ENCODE measurements at regions not wholly inside any gene's neighbourhood (a gene's known extent, or its start where the extent isn't known, plus 50 kb on each side); places are given as distances from the start of the nearest gene placed in this dataset.

- no peak for DNase-seq (ENCODE audit: low spot score)
These were observed 147.5 kb downstream of the CRYBB2 start for GRCh38 chr22:25366876-25367466.

GRCh38 chr22:25367756-25368155, 148.3 kb downstream of the CRYBB2 start:
- no peak for DNase-seq (ENCODE audit: low spot score)

- DNase-seq (ENCODE audit: low spot score): no peak
These were observed 148.8 kb downstream of the CRYBB2 start for GRCh38 chr22:25368271-25368670.

- DNase-seq (ENCODE audit: low spot score): no peak
These were observed 149.6 kb downstream of the CRYBB2 start for GRCh38 chr22:25369041-25369440.

GRCh38 chr22:25370322-25370721, 150.9 kb downstream of the CRYBB2 start:
- DNase-seq (ENCODE audit: low spot score): no peak

GRCh38 chr22:25372000-25372595, 152.7 kb downstream of the CRYBB2 start:
- DNase-seq (ENCODE audit: low spot score): no peak

- DNase-seq (ENCODE audit: low spot score): no peak
These were observed 154.5 kb downstream of the CRYBB2 start for GRCh38 chr22:25373961-25374360.

- no peak for DNase-seq (ENCODE audit: low spot score)
These were observed 155.4 kb downstream of the CRYBB2 start for GRCh38 chr22:25374869-25375268.

GRCh38 chr22:25375683-25376082, 156.2 kb downstream of the CRYBB2 start:
- no peak for DNase-seq (ENCODE audit: low spot score)

GRCh38 chr22:25377699-25378098, 158.3 kb downstream of the CRYBB2 start:
- DNase-seq (ENCODE audit: low spot score): no peak

- no peak for DNase-seq (ENCODE audit: low spot score)
These were observed 160.8 kb downstream of the CRYBB2 start for GRCh38 chr22:25380122-25380747.

GRCh38 chr22:25382762-25383161, 163.3 kb downstream of the CRYBB2 start:
- no peak for DNase-seq (ENCODE audit: low spot score)

GRCh38 chr22:25383278-25383820, 163.9 kb downstream of the CRYBB2 start:
- no peak for DNase-seq (ENCODE audit: low spot score)

- DNase-seq (ENCODE audit: low spot score): no peak
These were observed 164.5 kb downstream of the CRYBB2 start for GRCh38 chr22:25383892-25384291.

GRCh38 chr22:25386538-25386884, 167.1 kb downstream of the CRYBB2 start:
- DNase-seq (ENCODE audit: low spot score): no peak

GRCh38 chr22:25388415-25388814, 169.0 kb downstream of the CRYBB2 start:
- no peak for DNase-seq (ENCODE audit: low spot score)

GRCh38 chr22:25388866-25389540, 169.6 kb downstream of the CRYBB2 start:
- no peak for DNase-seq (ENCODE audit: low spot score)

GRCh38 chr22:25389541-25389919, 170.1 kb downstream of the CRYBB2 start:
- DNase-seq (ENCODE audit: low spot score): no peak

GRCh38 chr22:25390297-25391240, 171.1 kb downstream of the CRYBB2 start:
- no peak for DNase-seq (ENCODE audit: low spot score)

- no peak for DNase-seq (ENCODE audit: low spot score)
These were observed 171.9 kb upstream of the GRK3 start for GRCh38 chr22:25392584-25392983.

- no peak for DNase-seq (ENCODE audit: low spot score)
These were observed 171.2 kb upstream of the GRK3 start for GRCh38 chr22:25393121-25393805.

All from mucosa of gallbladder (tissue), 1 donor.